HG02852 (cell line): ENCODE measurements at regions not wholly inside any gene's neighbourhood (a gene's known extent, or its start where the extent isn't known, plus 50 kb on each side); places are given as distances from the start of the nearest gene placed in this dataset.

Source experiments
- ATAC-seq: cut with Tn5 transposase; IDR thresholded peaks from one replicate; pipeline ENCODE4 v1.9.1; 2021; ENCODE audit warnings: mild to moderate bottlenecking, moderate library complexity; ENCODE audit not compliant: unreplicated experiment

DNA sequence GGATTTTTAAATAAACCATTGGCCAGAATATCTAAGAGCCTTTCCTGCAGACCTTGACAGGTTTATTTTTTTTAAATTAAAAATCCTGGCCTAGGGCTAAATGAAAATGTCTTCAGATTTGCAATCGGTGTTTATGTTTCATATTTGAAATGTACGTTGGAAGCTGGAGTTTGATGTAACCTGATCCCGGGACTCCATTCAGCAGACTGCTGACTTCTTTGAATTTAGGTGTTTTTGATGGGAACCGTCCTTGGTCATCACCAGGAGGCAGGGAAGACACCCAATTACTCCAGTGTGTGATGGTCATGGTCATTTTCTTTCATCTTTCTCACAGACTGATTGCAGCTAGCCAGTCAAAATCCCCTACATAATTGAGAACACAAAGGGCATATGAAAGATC, 60.1 kb upstream of the BRINP1 start:
- no peak for ATAC-seq

DNA sequence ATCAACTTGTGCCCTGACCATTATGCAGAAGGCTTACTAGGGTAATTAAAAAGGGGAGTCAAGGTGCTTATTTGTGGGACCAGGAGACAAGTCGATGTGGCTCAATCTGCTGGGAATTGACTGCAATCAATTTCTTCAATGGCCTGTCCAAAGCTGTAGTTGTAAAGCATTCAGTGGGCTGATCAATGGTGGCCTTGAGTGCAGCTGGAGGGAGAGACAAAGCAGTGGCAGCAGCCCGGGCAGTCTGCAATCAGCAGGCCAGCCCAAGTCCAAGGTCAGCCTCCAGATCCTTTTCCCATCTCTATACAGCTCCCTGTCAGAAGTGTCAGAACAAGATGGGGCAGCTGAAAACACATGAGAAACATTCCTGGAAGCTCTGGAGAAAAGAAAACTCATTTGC, 51.0 kb upstream of the BRINP1 start:
- ATAC-seq = no peak
